ENCODE measurements at regions not wholly inside any gene's neighbourhood (a gene's known extent, or its start where the extent isn't known, plus 50 kb on each side); places are given as distances from the start of the nearest gene placed in this dataset.

DNA sequence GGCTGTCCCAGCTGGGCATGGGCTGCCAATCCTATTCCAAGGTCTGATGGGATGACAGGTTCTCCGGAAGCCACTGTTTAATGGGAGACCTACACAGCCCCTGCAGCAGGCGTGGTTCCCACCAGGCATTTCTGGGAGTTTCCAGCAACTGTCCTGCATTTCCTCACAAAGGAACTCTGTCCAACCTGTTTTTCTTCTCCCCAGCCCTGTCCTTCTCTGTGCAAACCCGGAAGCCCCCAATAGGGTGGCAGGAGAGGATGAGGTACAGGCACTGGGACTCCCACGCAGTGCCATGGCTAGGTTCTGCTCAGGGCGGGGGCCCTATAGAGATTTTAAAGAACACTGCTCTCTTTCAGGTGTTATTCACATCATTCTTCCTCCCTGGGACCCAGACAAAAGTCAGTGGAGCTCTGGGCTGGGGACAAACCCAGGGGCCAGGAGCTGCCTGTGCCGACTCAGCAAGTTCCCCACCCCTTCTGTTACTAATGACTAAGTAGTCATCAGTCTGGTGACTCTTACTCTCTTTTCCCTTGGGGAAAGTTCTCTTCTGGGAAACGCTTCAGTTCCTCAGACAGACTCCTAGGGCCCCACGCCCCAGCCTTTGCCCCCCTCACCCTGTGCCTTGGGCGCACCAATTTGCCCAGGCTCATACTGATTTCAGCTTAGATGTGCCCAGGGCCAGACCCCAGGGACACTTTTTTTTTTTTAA is 97.7 kb downstream of the CD47 start:
- no peak for DNase-seq

- no peak for DNase-seq
These were observed 99.9 kb downstream of the CD47 start for GRCh38 chr3:107990926-107991325.

- peak; percentile 28 for DNase-seq
These were observed 100.4 kb downstream of the CD47 start for GRCh38 chr3:107990433-107990832.

DNA sequence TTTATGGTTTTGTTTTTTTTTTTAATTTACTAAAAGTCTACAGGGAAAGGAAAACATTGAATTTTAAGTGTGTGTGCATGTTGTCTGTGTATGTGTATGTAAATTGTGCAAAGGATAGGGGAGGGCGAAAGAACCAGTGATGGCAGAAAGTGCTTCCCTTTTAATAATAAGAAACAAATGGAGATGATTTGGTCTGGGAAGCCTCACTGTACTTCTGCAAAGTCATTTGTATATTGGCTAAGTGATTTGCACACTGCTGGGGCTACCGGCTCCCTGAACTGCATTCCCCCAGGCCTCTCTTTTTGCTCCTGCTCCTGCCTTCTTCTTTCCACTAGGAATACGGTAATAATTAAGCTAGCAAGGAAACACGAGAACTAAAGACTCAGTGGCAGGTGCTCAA is 101.2 kb downstream of the CD47 start:
- no peak for DNase-seq

GRCh38 chr3:107988460-107989175 is 102.2 kb downstream of the CD47 start:
- DNase-seq: no peak

GRCh38 chr3:107987036-107987939 is 103.5 kb downstream of the CD47 start:
- peak; percentile 72 for DNase-seq

DNA sequence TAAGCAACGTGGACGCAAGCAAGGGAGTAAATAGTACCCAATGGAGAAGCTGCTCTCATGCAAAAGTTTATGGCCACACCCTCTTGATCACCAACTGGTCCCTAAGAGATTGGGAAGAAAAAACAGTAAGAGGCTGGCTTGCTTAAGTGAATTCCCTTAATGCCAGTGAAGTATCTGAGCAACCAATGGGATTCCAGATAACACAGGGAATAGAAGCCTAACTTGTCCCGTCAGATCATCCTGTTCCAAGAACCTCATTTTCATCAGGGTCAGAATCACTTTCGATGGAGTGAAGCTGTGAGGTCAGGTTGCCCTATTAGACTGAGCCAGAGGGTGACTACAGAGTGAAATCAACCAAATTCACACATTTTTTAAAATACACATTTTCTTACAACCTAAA is 104.3 kb downstream of the CD47 start:
- DNase-seq: no peak

GRCh38 chr3:107985496-107985895 is 105.3 kb downstream of the CD47 start:
- no peak for DNase-seq

DNA sequence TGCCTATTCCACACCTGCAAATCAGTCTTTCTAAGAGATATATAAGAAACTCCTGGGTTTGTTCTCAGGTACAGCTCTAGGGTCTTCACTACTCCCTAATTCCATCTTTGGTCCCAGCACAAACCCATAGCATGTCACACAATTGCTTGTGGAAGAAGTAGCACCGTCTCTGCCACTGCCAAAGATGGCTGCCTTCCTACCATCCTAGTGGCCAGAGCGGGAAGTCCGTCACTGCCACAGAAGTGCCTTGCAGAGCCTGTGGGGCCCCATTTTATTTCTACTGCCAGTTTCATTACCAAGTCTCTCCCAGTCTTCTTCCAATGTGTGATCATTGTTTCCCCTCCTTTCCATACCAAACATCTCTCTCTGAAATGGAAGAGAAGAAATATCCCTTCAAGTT is 107.6 kb downstream of the CD47 start:
- no peak for DNase-seq

DNA sequence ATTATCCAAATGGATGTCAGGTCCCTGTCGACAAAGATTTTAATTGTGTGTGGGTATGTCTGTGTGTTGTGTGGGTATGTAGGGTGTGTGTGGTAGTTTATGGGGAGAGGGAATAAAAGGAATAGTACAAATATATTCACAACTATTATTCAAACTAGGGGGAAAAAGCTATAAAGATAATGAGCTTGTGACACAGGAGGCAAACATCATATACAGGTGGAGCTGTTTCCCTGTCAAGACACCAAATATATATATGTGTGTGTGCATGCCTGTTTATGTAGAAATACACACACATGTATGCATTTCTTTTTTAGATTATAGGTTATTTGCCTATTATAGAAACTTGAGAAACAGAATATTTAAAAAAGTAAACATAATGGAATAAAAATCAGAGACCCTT is 108.7 kb downstream of the CD47 start:
- no peak for DNase-seq

DNA sequence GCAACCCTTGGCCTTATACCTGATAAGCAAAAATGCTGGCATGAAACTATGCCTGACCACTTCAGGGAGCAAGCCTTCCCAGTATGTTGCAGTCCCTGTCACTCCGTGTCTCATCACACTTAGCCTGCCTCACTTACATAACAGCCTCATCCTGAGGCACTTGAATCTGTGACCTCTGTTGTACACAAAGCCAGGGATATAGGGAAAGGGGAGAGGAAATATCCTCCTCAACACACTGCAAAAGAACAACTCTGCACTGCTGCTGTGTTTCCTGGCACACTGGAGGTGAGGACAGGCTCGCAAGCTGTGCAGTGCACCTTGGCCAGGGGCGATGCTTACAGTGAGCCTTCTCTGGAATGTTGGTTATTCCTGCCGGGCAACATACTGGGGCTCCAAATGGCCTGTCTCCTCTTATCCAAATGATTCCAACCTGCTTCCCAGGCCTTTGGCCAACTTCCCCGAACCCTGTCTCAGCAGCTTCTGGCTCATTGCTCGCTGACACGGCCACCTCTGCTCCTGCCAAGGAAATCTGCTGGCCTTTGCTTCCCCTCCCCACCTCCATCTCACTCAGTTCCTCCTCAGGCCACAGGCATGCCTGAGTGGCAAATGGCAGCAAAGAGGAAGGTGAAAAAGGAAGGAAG is 109.2 kb downstream of the CD47 start:
- no peak for DNase-seq

- no peak for DNase-seq
These were observed 111.3 kb downstream of the CD47 start for GRCh38 chr3:107979538-107979937.

GRCh38 chr3:107978131-107979055 is 112.4 kb downstream of the CD47 start:
- peak; percentile 34 for DNase-seq

- peak; percentile 64 for DNase-seq
These were observed 113.4 kb downstream of the CD47 start for GRCh38 chr3:107977221-107978130.

DNA sequence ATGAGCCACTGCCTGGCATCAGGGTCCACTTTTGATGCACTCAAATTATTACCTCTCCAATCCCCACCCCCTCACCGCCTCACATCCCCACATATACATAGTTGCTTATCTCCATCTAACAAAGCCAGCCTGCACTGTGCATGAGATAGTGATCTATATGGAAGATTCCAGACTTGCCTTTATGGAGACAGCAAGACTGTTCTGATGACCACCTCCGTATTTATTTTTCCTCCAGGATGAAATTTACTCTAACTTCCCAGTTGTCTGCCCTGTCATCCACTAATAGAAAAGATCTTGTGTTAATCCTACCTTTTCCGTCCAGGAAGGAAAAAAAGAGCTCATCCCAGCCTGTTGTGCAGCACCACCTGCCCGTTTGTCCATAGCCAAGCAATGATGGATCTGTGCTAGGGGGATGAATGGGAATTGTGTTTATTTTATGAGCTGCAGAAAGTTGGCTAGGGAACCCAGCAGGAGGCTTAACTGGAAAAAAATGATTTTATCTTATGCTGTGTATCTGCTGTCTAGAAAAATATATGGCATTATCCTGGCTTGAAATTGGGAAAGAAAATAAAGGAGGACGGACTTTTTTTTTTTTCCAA is 114.5 kb downstream of the CD47 start:
- DNase-seq: peak; percentile 93

- peak; percentile 15 for DNase-seq
These were observed 115.2 kb downstream of the CD47 start for GRCh38 chr3:107975529-107976201.

GRCh38 chr3:107973961-107974360 is 116.9 kb downstream of the CD47 start:
- no peak for DNase-seq

- no peak for DNase-seq
These were observed 117.7 kb downstream of the CD47 start for GRCh38 chr3:107973152-107973551.

DNA sequence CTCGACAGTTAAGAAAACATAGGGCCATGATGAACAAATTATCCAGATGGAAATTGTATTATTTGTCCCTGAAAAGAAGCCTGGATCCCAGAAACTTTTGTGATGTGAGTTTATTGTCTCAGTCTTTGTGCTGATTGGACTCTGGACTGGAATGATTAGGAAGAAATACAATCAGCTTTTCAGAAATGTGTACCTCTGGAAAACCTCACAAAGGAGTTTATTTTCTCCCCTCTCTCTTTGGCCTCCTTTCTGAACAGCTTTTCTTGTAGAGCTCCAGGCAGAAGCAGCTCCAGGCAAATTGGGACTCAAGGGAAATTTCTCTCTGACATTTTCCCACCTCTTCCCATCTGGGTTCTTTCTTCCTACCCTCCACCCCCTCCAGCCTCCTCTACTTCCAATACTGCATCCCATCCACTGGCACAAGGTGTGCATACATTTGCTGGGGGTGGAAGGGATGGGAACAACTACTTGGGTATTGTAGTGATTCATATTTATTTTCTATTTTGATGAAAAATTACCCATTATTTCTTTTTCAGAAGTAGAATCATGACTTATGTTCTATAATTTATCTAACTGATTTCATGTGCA is 119.7 kb downstream of the CD47 start:
- no peak for DNase-seq
